ENCODE measurements at regions not wholly inside any gene's neighbourhood (a gene's known extent, or its start where the extent isn't known, plus 50 kb on each side); places are given as distances from the start of the nearest gene placed in this dataset.

DNA sequence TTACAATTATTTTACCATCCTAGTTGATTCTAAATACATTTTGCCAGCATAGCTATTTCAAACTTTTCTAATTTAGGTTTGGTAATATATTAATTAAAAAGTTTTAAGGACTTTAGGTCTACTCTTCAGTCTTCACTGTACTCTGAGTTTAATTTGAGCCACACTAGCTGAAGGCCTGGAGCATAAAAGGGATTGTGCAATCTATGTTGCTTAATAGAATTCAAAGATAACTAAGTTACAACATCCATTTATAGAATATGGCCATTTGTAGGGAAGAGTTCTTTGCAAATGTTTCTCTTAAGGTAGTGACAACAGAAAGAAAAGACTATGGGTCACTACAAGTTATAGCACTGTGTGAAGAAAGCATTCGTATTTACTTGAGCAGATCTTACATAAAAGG lies 702.2 kb upstream of the NRXN1 start:
- DNase-seq (ENCODE audit: low read depth): peak; percentile 76
- TF ChIP-seq, protein P1, sequence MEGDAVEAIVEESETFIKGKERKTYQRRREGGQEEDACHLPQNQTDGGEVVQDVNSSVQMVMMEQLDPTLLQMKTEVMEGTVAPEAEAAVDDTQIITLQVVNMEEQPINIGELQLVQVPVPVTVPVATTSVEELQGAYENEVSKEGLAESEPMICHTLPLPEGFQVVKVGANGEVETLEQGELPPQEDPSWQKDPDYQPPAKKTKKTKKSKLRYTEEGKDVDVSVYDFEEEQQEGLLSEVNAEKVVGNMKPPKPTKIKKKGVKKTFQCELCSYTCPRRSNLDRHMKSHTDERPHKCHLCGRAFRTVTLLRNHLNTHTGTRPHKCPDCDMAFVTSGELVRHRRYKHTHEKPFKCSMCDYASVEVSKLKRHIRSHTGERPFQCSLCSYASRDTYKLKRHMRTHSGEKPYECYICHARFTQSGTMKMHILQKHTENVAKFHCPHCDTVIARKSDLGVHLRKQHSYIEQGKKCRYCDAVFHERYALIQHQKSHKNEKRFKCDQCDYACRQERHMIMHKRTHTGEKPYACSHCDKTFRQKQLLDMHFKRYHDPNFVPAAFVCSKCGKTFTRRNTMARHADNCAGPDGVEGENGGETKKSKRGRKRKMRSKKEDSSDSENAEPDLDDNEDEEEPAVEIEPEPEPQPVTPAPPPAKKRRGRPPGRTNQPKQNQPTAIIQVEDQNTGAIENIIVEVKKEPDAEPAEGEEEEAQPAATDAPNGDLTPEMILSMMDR (IDR thresholded peaks at IDR 0.05; ENCODE audit: low read length, missing control alignments): no peak
- H3K4me3 ChIP-seq (replicated peaks; ENCODE audit: low read depth, low read length): no peak overlapping the region

DNA sequence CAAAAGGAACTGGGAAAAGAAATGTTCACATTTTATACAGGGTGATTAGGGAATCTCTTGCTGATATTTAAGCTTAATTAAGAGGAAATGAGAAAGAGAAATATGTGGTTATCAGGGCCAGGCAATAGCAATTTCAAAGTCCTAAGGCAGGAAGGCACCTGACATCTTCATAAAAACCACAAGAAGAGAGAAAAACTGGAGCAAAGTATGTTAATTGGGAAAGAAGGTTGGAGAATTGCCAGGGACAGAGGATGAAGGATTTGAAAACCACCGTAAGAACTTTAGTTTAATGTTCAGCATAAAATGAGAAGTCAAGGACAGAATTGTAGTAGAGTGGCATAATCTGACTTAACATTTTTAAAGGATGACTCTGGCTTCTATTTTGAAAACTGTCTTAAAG lies 691.8 kb upstream of the NRXN1 start:
- no peak overlapping the region for H3K4me3 ChIP-seq (replicated peaks; ENCODE audit: low read depth, low read length)
- TF ChIP-seq, protein P1 (IDR thresholded peaks at IDR 0.05; ENCODE audit: low read length, missing control alignments): no peak
- peak; percentile 28 for DNase-seq (ENCODE audit: low read depth)

DNA sequence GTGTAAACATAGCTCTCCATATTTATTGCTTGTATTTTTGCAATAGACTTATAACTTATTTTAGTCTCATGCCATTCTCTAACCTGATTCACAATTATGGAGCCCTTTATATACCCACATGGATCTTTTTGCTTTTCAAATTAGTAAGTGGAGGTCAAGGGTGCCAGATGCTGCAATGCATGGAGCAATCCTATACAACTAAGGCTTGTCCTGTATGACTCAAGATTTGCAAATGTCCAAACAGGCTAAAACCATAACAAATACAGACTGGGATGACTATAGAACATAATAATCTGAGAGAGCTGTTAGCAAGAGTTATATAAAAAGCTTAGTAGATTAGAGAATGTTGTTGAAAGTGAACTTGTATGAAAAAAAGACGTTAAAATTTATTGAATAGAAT lies 690.4 kb upstream of the NRXN1 start:
- DNase-seq (ENCODE audit: low read depth): peak; percentile 64
- TF ChIP-seq, protein P1 (IDR thresholded peaks at IDR 0.05; ENCODE audit: low read length, missing control alignments): no peak
- H3K4me3 ChIP-seq (replicated peaks; ENCODE audit: low read depth, low read length): no peak overlapping the region

DNA sequence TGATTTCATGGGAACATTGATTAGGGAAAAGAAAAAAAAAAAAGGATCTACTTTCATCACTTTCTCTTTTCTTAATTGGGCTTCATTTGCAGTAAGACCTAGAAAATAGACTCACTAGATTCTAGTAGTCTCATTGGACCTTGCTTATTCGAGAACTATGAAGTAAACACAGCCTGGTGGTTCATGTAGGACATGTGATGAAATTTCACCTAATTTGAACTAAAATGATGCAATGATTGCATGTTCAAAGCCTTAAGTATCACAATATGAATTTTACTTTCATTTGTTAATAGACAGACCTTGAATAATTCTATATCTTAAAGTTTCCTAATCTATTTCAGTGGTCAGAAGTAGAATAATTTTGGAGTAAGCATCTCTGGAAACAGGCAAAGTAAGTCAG lies 688.9 kb upstream of the NRXN1 start:
- no peak overlapping the region for H3K4me3 ChIP-seq (replicated peaks; ENCODE audit: low read depth, low read length)
- DNase-seq (ENCODE audit: low read depth): peak; percentile 10
- TF ChIP-seq, protein P1 (IDR thresholded peaks at IDR 0.05; ENCODE audit: low read length, missing control alignments): no peak

DNA sequence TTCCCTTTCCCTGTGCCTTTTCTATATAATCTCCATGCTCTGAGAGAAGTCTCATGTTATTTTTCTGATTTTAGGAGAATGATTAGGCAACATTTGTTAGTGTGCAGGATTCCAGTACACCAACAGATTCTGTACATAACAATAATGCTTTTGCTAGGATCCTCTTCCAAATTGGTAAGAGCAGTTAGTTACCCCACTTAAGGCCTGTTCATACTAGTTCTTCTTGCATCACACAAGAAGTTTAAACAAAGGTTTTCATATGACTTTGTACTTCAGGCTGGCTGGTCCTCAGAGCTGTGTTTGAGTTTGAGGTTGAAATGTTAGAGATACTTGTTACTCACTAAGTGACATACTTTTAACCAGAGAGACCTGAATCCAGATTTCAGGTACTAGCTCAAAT lies 686.9 kb upstream of the NRXN1 start:
- TF ChIP-seq, protein P1 (IDR thresholded peaks at IDR 0.05; ENCODE audit: low read length, missing control alignments): no peak
- H3K4me3 ChIP-seq (replicated peaks; ENCODE audit: low read depth, low read length): no peak overlapping the region
- DNase-seq (ENCODE audit: low read depth): no peak

DNA sequence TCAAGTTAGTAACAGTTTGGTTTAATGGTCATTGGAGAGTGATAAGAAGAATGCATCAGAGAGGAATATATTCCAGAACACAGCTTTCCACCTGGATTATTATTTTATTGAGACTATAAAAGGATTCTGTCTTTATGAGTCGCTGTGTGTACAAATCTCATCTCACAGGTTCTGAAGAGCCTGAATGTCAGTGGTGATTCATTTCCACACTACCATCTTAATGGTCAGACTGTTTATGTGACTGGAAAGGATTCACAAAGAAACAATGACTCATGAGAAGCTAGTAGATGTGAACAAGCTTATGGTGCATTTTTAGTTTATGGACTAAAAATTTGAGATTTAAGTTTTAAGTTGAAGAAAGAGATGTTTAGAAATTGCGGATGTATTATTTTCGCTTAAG lies 685.4 kb upstream of the NRXN1 start:
- TF ChIP-seq, protein P1 (IDR thresholded peaks at IDR 0.05; ENCODE audit: low read length, missing control alignments): no peak
- no peak overlapping the region for H3K4me3 ChIP-seq (replicated peaks; ENCODE audit: low read depth, low read length)
- peak; percentile 73 for DNase-seq (ENCODE audit: low read depth)

DNA sequence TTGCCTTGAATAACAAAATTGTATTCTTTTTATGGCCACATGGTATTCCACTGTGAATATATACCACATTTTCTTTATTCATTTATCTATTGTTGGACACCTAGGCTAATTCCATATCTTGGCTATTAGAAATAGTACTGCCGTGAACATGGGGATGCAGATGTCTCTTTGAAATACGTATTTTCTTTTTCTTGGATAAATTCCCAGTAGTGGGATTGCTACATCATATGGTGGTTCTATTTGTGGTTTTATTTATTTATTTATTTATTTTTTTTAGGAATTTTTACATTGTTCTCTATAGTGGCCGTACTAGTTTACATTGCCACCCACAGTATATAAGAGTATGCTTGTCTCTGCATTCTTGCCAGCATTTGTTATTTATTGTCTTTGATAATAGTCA lies 679.8 kb upstream of the NRXN1 start:
- H3K4me3 ChIP-seq (replicated peaks; ENCODE audit: low read depth, low read length): no peak overlapping the region
- DNase-seq (ENCODE audit: low read depth): peak; percentile 73
- TF ChIP-seq, protein P1 (IDR thresholded peaks at IDR 0.05; ENCODE audit: low read length, missing control alignments): no peak
